ENCODE measurements at regions not wholly inside any gene's neighbourhood (a gene's known extent, or its start where the extent isn't known, plus 50 kb on each side); places are given as distances from the start of the nearest gene placed in this dataset.

DNA sequence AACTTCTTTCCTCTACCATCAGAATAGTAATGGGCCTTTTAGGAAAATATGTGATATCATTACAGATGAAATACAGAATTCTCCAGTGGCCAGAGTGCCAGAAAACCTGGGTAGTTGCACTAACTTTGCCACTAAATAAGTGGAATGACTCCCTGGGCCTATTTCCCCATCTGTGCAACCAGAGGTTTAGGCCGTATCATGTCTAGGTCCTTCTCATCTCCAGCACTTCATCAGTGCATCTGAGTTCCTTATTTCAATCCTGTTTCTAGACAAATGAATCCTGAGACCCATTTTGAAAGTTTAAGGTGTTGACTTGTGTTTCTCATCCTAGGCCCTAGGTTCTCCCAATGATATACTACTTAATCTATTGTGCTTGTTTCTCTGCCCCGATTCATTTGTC, 236.2 kb downstream of the CD83 start:
- whole genome bisulfite sequencing, 3 donors = 97 to 98% (median 98%) methylated on average over 2 of the region's 2 CpGs
- Histone ChIP-seq H3K27me3 (no peaks in the 10 kb centered on the region), H3K4me3 (no peak overlapping the region), H3K4me1 (ENCODE audit: insufficient read depth) (no peaks in the 10 kb centered on the region), H3K9me3 (no peaks in the 10 kb centered on the region), H3K27ac (no peak overlapping the region), H3K36me3 (no peaks in the 10 kb centered on the region)
- intact Hi-C loops (cut with DNase I) = no loop called here
- no peak for DNase-seq
- TF ChIP-seq, protein P1, sequence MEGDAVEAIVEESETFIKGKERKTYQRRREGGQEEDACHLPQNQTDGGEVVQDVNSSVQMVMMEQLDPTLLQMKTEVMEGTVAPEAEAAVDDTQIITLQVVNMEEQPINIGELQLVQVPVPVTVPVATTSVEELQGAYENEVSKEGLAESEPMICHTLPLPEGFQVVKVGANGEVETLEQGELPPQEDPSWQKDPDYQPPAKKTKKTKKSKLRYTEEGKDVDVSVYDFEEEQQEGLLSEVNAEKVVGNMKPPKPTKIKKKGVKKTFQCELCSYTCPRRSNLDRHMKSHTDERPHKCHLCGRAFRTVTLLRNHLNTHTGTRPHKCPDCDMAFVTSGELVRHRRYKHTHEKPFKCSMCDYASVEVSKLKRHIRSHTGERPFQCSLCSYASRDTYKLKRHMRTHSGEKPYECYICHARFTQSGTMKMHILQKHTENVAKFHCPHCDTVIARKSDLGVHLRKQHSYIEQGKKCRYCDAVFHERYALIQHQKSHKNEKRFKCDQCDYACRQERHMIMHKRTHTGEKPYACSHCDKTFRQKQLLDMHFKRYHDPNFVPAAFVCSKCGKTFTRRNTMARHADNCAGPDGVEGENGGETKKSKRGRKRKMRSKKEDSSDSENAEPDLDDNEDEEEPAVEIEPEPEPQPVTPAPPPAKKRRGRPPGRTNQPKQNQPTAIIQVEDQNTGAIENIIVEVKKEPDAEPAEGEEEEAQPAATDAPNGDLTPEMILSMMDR (IDR thresholded peaks at IDR 0.05) = no peak
- TF ChIP-seq POLR2A (IDR thresholded peaks at IDR 0.05) = no peak
- TF ChIP-seq EP300 (IDR thresholded peaks at IDR 0.05) = no peak

DNA sequence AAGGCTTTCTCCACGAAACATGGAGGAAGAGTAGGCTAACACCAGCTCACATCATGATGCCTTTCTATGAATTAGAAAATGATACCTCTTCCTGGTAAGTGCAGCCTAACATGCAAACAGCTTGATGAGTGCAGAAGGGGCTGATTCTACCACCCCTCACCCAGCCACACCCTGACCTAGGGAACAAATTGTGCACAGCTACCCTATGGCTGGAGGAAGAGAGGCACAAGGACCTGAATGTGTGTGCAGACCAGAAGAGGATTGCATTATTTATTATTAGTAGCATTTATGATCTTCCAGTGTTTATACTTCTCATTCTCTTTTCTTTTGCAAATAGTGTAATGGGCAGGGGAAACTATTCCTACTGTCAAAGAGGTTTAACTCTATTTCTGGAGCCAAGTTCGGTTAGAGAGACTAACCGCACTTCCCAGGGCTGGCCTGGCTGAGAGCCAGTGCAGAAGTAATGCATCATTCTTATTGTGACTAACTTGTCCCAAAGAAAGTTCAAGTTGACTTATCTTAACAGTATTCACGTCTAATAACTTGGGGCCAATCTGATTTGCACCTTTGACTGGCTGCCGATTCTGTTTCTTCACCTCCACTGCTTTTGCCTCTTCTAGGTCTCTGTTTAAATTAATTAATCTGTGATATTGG, 237.5 kb downstream of the CD83 start:
- H3K9me3 ChIP-seq = no peaks in the 10 kb centered on the region
- no peaks in the 10 kb centered on the region for H3K36me3 ChIP-seq
- peak; percentile 25 to 57 (median 40) for DNase-seq
- TF ChIP-seq POLR2A (IDR thresholded peaks at IDR 0.05) = no peak
- TF ChIP-seq, protein P1 (IDR thresholded peaks at IDR 0.05) = no peak
- no peak for TF ChIP-seq EP300 (IDR thresholded peaks at IDR 0.05)
- H3K4me3 ChIP-seq = no peak overlapping the region
- WGBS, 3 donors = 21 to 28% (median 25%) methylated on average over 5 of the region's 5 CpGs
- H3K27me3 ChIP-seq = no peaks in the 10 kb centered on the region
- intact Hi-C loops (cut with DNase I) = no loop called here
- H3K4me1 ChIP-seq (ENCODE audit: insufficient read depth) = no peaks in the 10 kb centered on the region
- no peak overlapping the region for H3K27ac ChIP-seq

DNA sequence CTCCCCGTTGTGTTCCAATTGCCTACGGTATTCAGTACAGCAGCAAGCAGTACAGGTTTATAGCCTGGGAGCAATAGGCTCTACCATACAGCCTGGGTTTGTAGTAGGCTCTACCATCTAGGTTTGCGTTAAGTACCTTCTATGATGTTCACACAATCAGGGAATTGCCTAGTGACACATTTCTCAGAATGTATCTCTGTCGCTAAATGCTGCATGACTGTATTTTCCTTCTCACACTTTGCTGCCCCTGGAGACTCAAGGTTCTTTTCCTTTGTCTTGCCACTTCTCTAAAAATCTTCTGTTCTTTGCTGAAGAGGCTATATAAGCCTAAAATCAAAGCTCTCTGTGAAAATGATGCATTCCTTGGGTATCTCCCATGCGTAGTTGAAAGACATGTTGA, 241.9 kb downstream of the CD83 start:
- no peaks in the 10 kb centered on the region for H3K4me1 ChIP-seq (ENCODE audit: insufficient read depth)
- no peaks in the 10 kb centered on the region for H3K27me3 ChIP-seq
- no peaks in the 10 kb centered on the region for H3K36me3 ChIP-seq
- 94% methylated on average over 5 of the region's 5 CpGs for WGBS, 3 donors
- no peak overlapping the region for H3K27ac ChIP-seq
- TF ChIP-seq EP300 (IDR thresholded peaks at IDR 0.05) (no peak), POLR2A (IDR thresholded peaks at IDR 0.05) (no peak)
- TF ChIP-seq, protein P1 (IDR thresholded peaks at IDR 0.05) = no peak
- no peaks in the 10 kb centered on the region for H3K9me3 ChIP-seq
- H3K4me3 ChIP-seq = no peak overlapping the region
- intact Hi-C loops (cut with DNase I) = no loop called here
- DNase-seq = no peak

DNA sequence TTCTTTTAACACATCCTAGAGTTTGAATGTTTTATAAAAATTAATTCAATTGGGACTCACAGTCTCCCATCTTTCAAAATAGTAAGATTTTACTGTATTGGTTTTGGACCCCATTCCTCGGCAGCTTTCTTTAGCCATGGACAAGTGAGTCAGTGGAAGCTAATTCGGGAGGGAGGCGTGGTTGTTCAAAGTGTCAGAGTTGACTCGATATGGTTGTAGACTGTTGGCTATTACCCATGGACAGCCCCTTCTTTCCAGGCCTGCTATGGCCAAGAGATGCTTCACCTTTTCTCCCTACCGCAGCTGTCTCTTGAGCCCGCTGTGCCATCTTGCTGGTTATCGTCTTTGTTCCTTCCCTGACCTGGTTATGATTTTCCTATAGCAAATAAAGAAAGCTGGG, 243.0 kb downstream of the CD83 start:
- H3K27ac ChIP-seq = no peak overlapping the region
- no peaks in the 10 kb centered on the region for H3K4me1 ChIP-seq (ENCODE audit: insufficient read depth)
- no peaks in the 10 kb centered on the region for H3K9me3 ChIP-seq

More for the DNA sequence above, 243.0 kb downstream of the CD83 start:
- intact Hi-C loops (cut with DNase I) = no loop called here
- Histone ChIP-seq H3K4me3 (no peak overlapping the region), H3K27me3 (no peaks in the 10 kb centered on the region), H3K36me3 (no peaks in the 10 kb centered on the region)
- no peak for DNase-seq
- TF ChIP-seq EP300 (IDR thresholded peaks at IDR 0.05) = no peak
- TF ChIP-seq POLR2A (IDR thresholded peaks at IDR 0.05) = no peak
- TF ChIP-seq, protein P1 (IDR thresholded peaks at IDR 0.05) = no peak
- WGBS, 3 donors = 86 to 91% (median 87%) methylated on average over 7 of the region's 7 CpGs
